Lung (tissue), 11 donors: ENCODE measurements at regions not wholly inside any gene's neighbourhood (a gene's known extent, or its start where the extent isn't known, plus 50 kb on each side); places are given as distances from the start of the nearest gene placed in this dataset.

Experiments used
- ATAC-seq: fragments of 200-7000 bp; cut with Tn5 transposase; one replicate; pipeline ENCODE4 v1.9.1; 2020; ENCODE audit warnings: moderate number of reproducible peaks; ENCODE audit not compliant: insufficient read depth, low FRiP score
- DNase-seq, 3 donors: peaks; one replicate each; pipeline ENCODE4 v3.0.0-alpha.2; 2013 to 2017
- H3K27ac ChIP-seq, 2 donors: one replicate each; pipeline ENCODE4 v1.5.1; 2013; ENCODE audit warnings: mild to moderate bottlenecking in 2 of 2, moderate library complexity in 2 of 2, control low read depth in 1 of 2, inconsistent platforms in 1 of 2, low read depth in 1 of 2, low read length in 1 of 2
- H3K27me3 ChIP-seq, 3 donors: one replicate each; pipeline ENCODE4 v1.5.1; 2013; ENCODE audit warnings: low read length in 2 of 3; ENCODE audit not compliant: control insufficient read depth in 3 of 3, insufficient read depth in 3 of 3
- H3K36me3 ChIP-seq, 4 donors: one replicate each; pipeline ENCODE4 v1.5.1; 2013; ENCODE audit warnings: low read length in 4 of 4, mild to moderate bottlenecking in 1 of 4, moderate library complexity in 1 of 4; ENCODE audit not compliant: control insufficient read depth in 4 of 4, insufficient read depth in 4 of 4
- H3K4me1 ChIP-seq, 5 donors: one replicate each; pipeline ENCODE4 v1.5.1; 2013; ENCODE audit warnings: low read length in 5 of 5, mild to moderate bottlenecking in 2 of 5, moderate library complexity in 1 of 5; ENCODE audit not compliant: control insufficient read depth in 5 of 5, insufficient read depth in 5 of 5
- H3K4me3 ChIP-seq: one replicate; pipeline ENCODE4 v1.5.1; 2013; ENCODE audit warnings: mild to moderate bottlenecking, control low read depth, moderate library complexity
- H3K9ac ChIP-seq, 2 donors: one replicate each; pipeline ENCODE4 v1.5.1; 2013; ENCODE audit warnings: low read length in 2 of 2, control low read depth in 1 of 2; ENCODE audit not compliant: insufficient read depth in 1 of 2
- H3K9me3 ChIP-seq, 4 donors: one replicate each; pipeline ENCODE4 v1.5.1; 2013; ENCODE audit warnings: low read length in 3 of 4, mild to moderate bottlenecking in 1 of 4, moderate library complexity in 1 of 4; ENCODE audit not compliant: control insufficient read depth in 4 of 4, insufficient read depth in 3 of 4
- CTCF ChIP-seq: IDR thresholded peaks from 2 replicates; pipeline ENCODE4 v1.5.1; 2012; ENCODE audit warnings: mild to moderate bottlenecking; ENCODE audit errors: control extremely low read depth, extremely low read depth
- WGBS, 2 donors: extraction: QIAGEN DNeasy Blood & Tissue Kit; methylation state at CpG; one replicate each; pipeline ENCODE4 v1.1.7; 2013; 5-methylcytosine and 5-hydroxymethylcytosine counted together
- donor health status: control.
- donor health status: control.
- donor health status: Bipolar disorder and iron deficiency.
- donor health status: healthy.
- donor health status: DM: yes; HTN: yes; CAD: no.

GRCh38 chr3:55349851-55350250 is 137.3 kb downstream of the WNT5A start:
- no peak overlapping the region for H3K9ac ChIP-seq
- no peaks in the 10 kb centered on the region for H3K36me3 ChIP-seq
- no peak for ATAC-seq
- H3K27ac ChIP-seq = no peak overlapping the region
- H3K4me1 ChIP-seq = no peaks in the 10 kb centered on the region
- no peak overlapping the region for H3K4me3 ChIP-seq
- TF ChIP-seq CTCF = no peak
- no peak for DNase-seq
- H3K9me3 ChIP-seq = no peaks in the 10 kb centered on the region
- 33 to 34% methylated on average over 1 of the region's 1 CpG for WGBS, 2 donors
- H3K27me3 ChIP-seq = peaks cover 0 to 3% (median 0%) of the 10 kb centered on the region in 3 donors

- peak in 2 of 3 donors; percentile 30 to 44 for DNase-seq
- no peaks in the 10 kb centered on the region for H3K27me3 ChIP-seq
- H3K9ac ChIP-seq = no peak overlapping the region
- peaks cover 0 to 12% (median 0%) of the 10 kb centered on the region in 5 donors for H3K4me1 ChIP-seq
- no peak for ATAC-seq
- no peak overlapping the region for H3K27ac ChIP-seq
- no peaks in the 10 kb centered on the region for H3K9me3 ChIP-seq
- TF ChIP-seq CTCF = no peak
- no peak overlapping the region for H3K4me3 ChIP-seq
- no peaks in the 10 kb centered on the region for H3K36me3 ChIP-seq
These were observed 143.4 kb downstream of the WNT5A start for GRCh38 chr3:55343486-55344357.

GRCh38 chr3:55341502-55342031 is 145.5 kb downstream of the WNT5A start:
- Histone ChIP-seq H3K4me3 (no peak overlapping the region), H3K36me3 (no peaks in the 10 kb centered on the region), H3K27me3 (no peaks in the 10 kb centered on the region), H3K4me1 (peaks cover 0 to 12% (median 0%) of the 10 kb centered on the region in 5 donors), H3K9ac (no peak overlapping the region), H3K9me3 (no peaks in the 10 kb centered on the region), H3K27ac (no peak overlapping the region)
- no peak for DNase-seq
- 66 to 79% methylated on average over 3 of the region's 3 CpGs for WGBS, 2 donors
- ATAC-seq = no peak
- TF ChIP-seq CTCF = no peak
